Brain pericyte (primary cell): ENCODE measurements at regions not wholly inside any gene's neighbourhood (a gene's known extent, or its start where the extent isn't known, plus 50 kb on each side); places are given as distances from the start of the nearest gene placed in this dataset.

Experiments
- DNase-seq: peaks from one replicate; pipeline ENCODE4 v3.0.0-alpha.2; 2012; ENCODE audit warnings: low read depth, low spot score

- DNase-seq: no peak
Measured at GRCh38 chr12:77629141-77629540, 201.6 kb upstream of the NAV3 start.

GRCh38 chr12:77625441-77625840, 205.3 kb upstream of the NAV3 start:
- DNase-seq: peak; percentile 20

GRCh38 chr12:77619425-77619824, 211.3 kb upstream of the NAV3 start:
- no peak for DNase-seq

- DNase-seq: no peak
Measured at GRCh38 chr12:77617818-77618217, 212.9 kb upstream of the NAV3 start.

- no peak for DNase-seq
Measured at GRCh38 chr12:77615332-77615731, 215.4 kb upstream of the NAV3 start.

GRCh38 chr12:77613411-77613810, 217.3 kb upstream of the NAV3 start:
- DNase-seq: no peak

- DNase-seq: no peak
Measured at GRCh38 chr12:77610446-77610845, 220.2 kb upstream of the NAV3 start.

- DNase-seq: no peak
Measured at GRCh38 chr12:77609016-77609415, 221.7 kb upstream of the NAV3 start.

- DNase-seq: no peak
Measured at GRCh38 chr12:77608271-77608824, 222.3 kb upstream of the NAV3 start.

GRCh38 chr12:77606348-77606747, 224.3 kb upstream of the NAV3 start:
- no peak for DNase-seq

- no peak for DNase-seq
Measured at GRCh38 chr12:77603946-77604345, 226.7 kb upstream of the NAV3 start.

- no peak for DNase-seq
Measured at GRCh38 chr12:77601069-77601468, 229.6 kb upstream of the NAV3 start.

- DNase-seq: no peak
Measured at GRCh38 chr12:77600468-77600843, 230.2 kb upstream of the NAV3 start.

GRCh38 chr12:77599782-77600467, 230.8 kb upstream of the NAV3 start:
- no peak for DNase-seq

- no peak for DNase-seq
Measured at GRCh38 chr12:77594366-77594765, 236.3 kb upstream of the NAV3 start.

GRCh38 chr12:77592836-77593235, 237.9 kb upstream of the NAV3 start:
- no peak for DNase-seq

GRCh38 chr12:77591959-77592743, 238.5 kb upstream of the NAV3 start:
- no peak for DNase-seq

GRCh38 chr12:77590306-77590705, 240.4 kb upstream of the NAV3 start:
- DNase-seq: no peak

GRCh38 chr12:77584860-77585259, 245.8 kb upstream of the NAV3 start:
- DNase-seq: no peak

- no peak for DNase-seq
Measured at GRCh38 chr12:77578466-77579220, 252.1 kb upstream of the NAV3 start.

- DNase-seq: no peak
Measured at GRCh38 chr12:77577791-77578190, 252.9 kb upstream of the NAV3 start.

GRCh38 chr12:77575376-77575919, 255.2 kb upstream of the NAV3 start:
- DNase-seq: no peak
